Spleen (tissue), 7 donors: ENCODE measurements at regions not wholly inside any gene's neighbourhood (a gene's known extent, or its start where the extent isn't known, plus 50 kb on each side); places are given as distances from the start of the nearest gene placed in this dataset.

ENCODE experiments used
- CTCF ChIP-seq, 11 experiments: fragments of 200-600 bp in 7 of 11; fragments of 450-650 bp in 4 of 11; sonication (generic) in 4 of 11; IDR thresholded peaks in 8 of 11; conservative IDR thresholded peaks in 3 of 11; 1 replicate in 7 of 11; 2 replicates in 4 of 11; pipeline versions ENCODE4 v1.4.0 to v1.8.0; 2016 to 2021; ENCODE audit warnings: antibody characterized with exemption in 11 of 11, inconsistent platforms in 4 of 11, mild to moderate bottlenecking in 1 of 11
- POLR2A ChIP-seq, 3 donors: fragments of 450-650 bp; IDR thresholded peaks; one replicate each; pipeline ENCODE4 v1.5.1; 2017; ENCODE audit warnings: antibody characterized with exemption in 3 of 3, mild to moderate bottlenecking in 1 of 3
- POLR2AphosphoS5 ChIP-seq, 3 donors: sonication (generic); formaldehyde crosslinking; IDR thresholded peaks; one replicate each; pipeline ENCODE4 v1.5.1; 2017; ENCODE audit warnings: antibody characterized with exemption in 3 of 3
- donor health status: DM: no; HTN: no; CAD: no; lungs with moderate emphysema.
- donor health status: DM: no; HTN: no; CAD: no.
- donor health status: DM: no; HTN: no; CAD: no.

DNA sequence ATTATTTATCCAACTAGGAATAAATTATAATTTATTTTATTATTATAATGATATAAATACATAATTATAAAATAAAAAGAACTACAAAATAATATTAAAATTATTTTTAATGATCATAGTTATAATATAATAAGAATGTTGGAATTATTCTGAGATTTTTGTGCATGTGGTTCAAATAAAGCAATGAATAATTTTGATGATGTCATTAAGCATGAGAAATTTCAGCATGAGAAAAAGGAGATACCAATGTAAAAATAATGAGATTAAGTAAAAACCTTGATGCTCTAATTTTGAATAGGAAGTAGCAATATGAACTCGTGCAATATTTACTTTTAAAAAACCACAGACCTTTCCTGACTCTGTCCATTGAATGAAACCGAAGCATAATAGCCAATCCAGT is 181.8 kb upstream of the MTNR1B start:
- TF ChIP-seq CTCF (IDR thresholded peaks at IDR 0.05 in 8 of 11, conservative IDR thresholded peaks at IDR 0.05 in 3 of 11): no peak
- no peak for TF ChIP-seq POLR2A (IDR thresholded peaks at IDR 0.05)
- TF ChIP-seq POLR2AphosphoS5 (IDR thresholded peaks at IDR 0.05): no peak
